ENCODE measurements at regions not wholly inside any gene's neighbourhood (a gene's known extent, or its start where the extent isn't known, plus 50 kb on each side); places are given as distances from the start of the nearest gene placed in this dataset.

DNA sequence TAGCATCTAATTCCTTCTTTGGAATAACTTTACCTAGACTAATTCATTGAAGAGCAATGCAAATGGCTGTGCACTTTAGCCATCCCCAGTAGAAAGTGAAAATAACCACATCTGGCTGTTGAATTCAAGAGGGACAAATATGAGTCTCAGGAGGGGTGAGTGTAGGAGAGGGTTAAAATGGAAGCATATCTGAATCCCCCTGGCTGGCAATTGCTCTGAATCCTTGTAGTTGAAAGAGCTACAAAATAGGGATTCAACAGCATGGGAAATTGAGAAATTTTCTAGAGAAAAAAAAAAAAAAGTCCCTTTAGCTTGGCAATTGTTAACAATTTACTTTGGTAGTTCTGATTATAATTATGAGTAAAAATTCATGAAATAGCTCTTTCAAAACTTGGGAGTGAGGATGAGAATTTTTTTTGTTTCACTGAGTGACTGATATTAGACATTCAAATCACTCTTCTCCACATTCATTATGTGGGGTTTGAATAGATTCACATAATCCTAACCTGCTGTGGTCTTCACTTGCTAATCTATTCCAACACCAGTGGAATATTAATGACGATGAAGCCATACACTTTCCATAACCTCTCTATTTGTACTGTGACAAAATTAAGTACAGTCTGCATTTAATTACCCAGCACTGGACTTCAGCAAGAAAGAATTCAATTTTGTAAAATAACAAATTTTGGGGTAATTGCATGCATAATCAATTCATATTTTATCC is 569.0 kb upstream of the MCTP2 start:
- Histone ChIP-seq H3K23ac (ENCODE audit: insufficient read length) (no peak overlapping the region), H3K79me1 (ENCODE audit: low read depth, low read length) (no peaks in the 10 kb centered on the region), H3K4me3 (ENCODE audit: extremely low read depth in 1 of 4, insufficient read depth in 2 of 4, low read depth in 3 of 4, low read length in 4 of 4) (no peak overlapping the region), H3K9ac (replicated peaks in 1 of 4; ENCODE audit: extremely low read depth in 1 of 4, low read depth in 3 of 4, low read length in 3 of 4) (no peak overlapping the region), H4K5ac (ENCODE audit: insufficient read length, low read depth, low read length) (no peak overlapping the region), H3K4me2 (ENCODE audit: insufficient read depth in 1 of 2, low read depth in 2 of 2, low read length in 2 of 2) (no peak overlapping the region), H4K8ac (ENCODE audit: extremely low read depth, insufficient read depth, low read length) (no peak overlapping the region), H4K91ac (replicated peaks; ENCODE audit: insufficient read length, low read length) (no peak overlapping the region), H2BK15ac (ENCODE audit: low read length) (no peak overlapping the region), H3K23me2 (ENCODE audit: low read depth, low read length) (no peaks in the 10 kb centered on the region), H3K18ac (ENCODE audit: extremely low read depth, low read length) (no peak overlapping the region), H3K14ac (ENCODE audit: insufficient read length) (no peak overlapping the region), H3K79me2 (ENCODE audit: control insufficient read depth in 1 of 2, insufficient read depth in 2 of 2, low read length in 2 of 2) (no peaks in the 10 kb centered on the region), H3K56ac (replicated peaks; ENCODE audit: insufficient read length, low read depth, low read length) (no peak overlapping the region), H2BK12ac (ENCODE audit: low read depth, low read length) (no peak overlapping the region), H3K4ac (replicated peaks; ENCODE audit: insufficient read length, low read depth, low read length) (no peak overlapping the region), H3K36me3 (ENCODE audit: control insufficient read depth in 2 of 4, insufficient read depth in 4 of 4, low read length in 3 of 4) (no peaks in the 10 kb centered on the region), H3K27me3 (replicated peaks in 1 of 4; ENCODE audit: control insufficient read depth in 3 of 4, extremely low read depth in 1 of 4, insufficient read depth in 3 of 4, low read length in 3 of 4) (no peaks in the 10 kb centered on the region), H3K9me3 (ENCODE audit: insufficient read depth in 2 of 2, low read depth in 1 of 2, low read length in 1 of 2) (no peaks in the 10 kb centered on the region), H3K4me1 (replicated peaks in 1 of 4; ENCODE audit: control insufficient read depth in 3 of 4, insufficient read depth in 4 of 4, low read length in 3 of 4) (peaks cover 0 to 3% (median under 1%) of the 10 kb centered on the region in 4 experiments; a peak in 3 of 7 replicates), H2AFZ (ENCODE audit: low read length) (0 out of 2 replicates have a peak overlapping the region, but pooled peaks have one; percentile 7), H2BK5ac (ENCODE audit: low read depth, low read length) (no peak overlapping the region), H4K20me1 (replicated peaks in 1 of 2; ENCODE audit: control insufficient read depth in 1 of 2, insufficient read depth in 2 of 2, low read length in 2 of 2) (no peaks in the 10 kb centered on the region), H2AK5ac (ENCODE audit: low read depth, low read length) (no peak overlapping the region), H2BK20ac (ENCODE audit: low read length) (no peak overlapping the region), H3K27ac (ENCODE audit: low read depth, low read length) (no peak overlapping the region), H2BK120ac (replicated peaks; ENCODE audit: low read depth, low read length) (no peak overlapping the region)
- ChIA-PET CTCF (ENCODE audit: partially characterized antibody) (interaction anchor here (1.7 kb wide), 1 partner anchor 11 kb away, joined by 5 read pairs; no protein-coding TSS in a partner anchor), POLR2A (ENCODE audit: partially characterized antibody) (no interaction called here)
- DNase-seq (ENCODE audit: low read depth in 1 of 2, low spot score in 2 of 2), result no peak
- FAIRE-seq, result no peak
- WGBS, 2 experiments (ENCODE audit: extremely low coverage in 1 of 2, insufficient coverage in 1 of 2, insufficient read length in 1 of 2, insufficient replicate concordance in 2 of 2, low coverage in 1 of 2, low lambda C conversion rate in 2 of 2, missing lambda C conversion rate in 1 of 2), result 84% methylated on average over 1 of the region's 1 CpG; no CpG with 5 or more reads in 1 of the 2 experiments
- TF ChIP-seq KDM5A (IDR thresholded peaks at IDR 0.05; ENCODE audit: low read length) (no peak), RNF2 (IDR thresholded peaks at IDR 0.05; ENCODE audit: borderline replicate concordance, low read depth, low read length, missing control alignments, poor library complexity, severe bottlenecking) (no peak), BCL11A (IDR thresholded peaks at IDR 0.05; ENCODE audit: low read depth in 2 of 2, low read length in 2 of 2) (no peak), PHF8 (conservative IDR thresholded peaks at IDR 0.05; ENCODE audit: low read depth, low read length) (no peak), TAF7 (optimal IDR thresholded peaks at IDR 0.05; ENCODE audit: borderline replicate concordance, low read depth, low read length) (no peak), E2F6 (IDR thresholded peaks at IDR 0.05) (no peak), HDAC6 (IDR thresholded peaks at IDR 0.05; ENCODE audit: low read depth, low read length) (no peak), SP2 (IDR thresholded peaks at IDR 0.05; ENCODE audit: low read length) (no peak)
- TF ChIP-seq, protein P1, sequence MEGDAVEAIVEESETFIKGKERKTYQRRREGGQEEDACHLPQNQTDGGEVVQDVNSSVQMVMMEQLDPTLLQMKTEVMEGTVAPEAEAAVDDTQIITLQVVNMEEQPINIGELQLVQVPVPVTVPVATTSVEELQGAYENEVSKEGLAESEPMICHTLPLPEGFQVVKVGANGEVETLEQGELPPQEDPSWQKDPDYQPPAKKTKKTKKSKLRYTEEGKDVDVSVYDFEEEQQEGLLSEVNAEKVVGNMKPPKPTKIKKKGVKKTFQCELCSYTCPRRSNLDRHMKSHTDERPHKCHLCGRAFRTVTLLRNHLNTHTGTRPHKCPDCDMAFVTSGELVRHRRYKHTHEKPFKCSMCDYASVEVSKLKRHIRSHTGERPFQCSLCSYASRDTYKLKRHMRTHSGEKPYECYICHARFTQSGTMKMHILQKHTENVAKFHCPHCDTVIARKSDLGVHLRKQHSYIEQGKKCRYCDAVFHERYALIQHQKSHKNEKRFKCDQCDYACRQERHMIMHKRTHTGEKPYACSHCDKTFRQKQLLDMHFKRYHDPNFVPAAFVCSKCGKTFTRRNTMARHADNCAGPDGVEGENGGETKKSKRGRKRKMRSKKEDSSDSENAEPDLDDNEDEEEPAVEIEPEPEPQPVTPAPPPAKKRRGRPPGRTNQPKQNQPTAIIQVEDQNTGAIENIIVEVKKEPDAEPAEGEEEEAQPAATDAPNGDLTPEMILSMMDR (IDR thresholded peaks at IDR 0.05; ENCODE audit: control extremely low read depth in 1 of 3, insufficient read depth in 1 of 3, low read depth in 1 of 3, low read length in 3 of 3), result no peak

Measured in H1 (cell line).